Hepatocyte (in vitro differentiated cells): ENCODE measurements at regions not wholly inside any gene's neighbourhood (a gene's known extent, or its start where the extent isn't known, plus 50 kb on each side); places are given as distances from the start of the nearest gene placed in this dataset.

Experiments
- EZH2 ChIP-seq: fragments of 200-600 bp; sonication (generic); IDR thresholded peaks from 2 replicates; pipeline ENCODE4 v1.6.1; 2016; ENCODE audit warnings: antibody characterized with exemption, mild to moderate bottlenecking, borderline replicate concordance
- EZH2phosphoT487 ChIP-seq: fragments of 200-600 bp; sonication (generic); IDR thresholded peaks from one replicate; pipeline ENCODE4 v1.6.1; 2018; ENCODE audit warnings: antibody characterized with exemption, mild to moderate bottlenecking, low read depth, moderate library complexity; ENCODE audit not compliant: unreplicated experiment, severe bottlenecking
- TF ChIP-seq, protein P1 (sequence below): fragments of 200-600 bp; sonication (generic); IDR thresholded peaks from 2 replicates; pipeline ENCODE4 v1.5.1; 2016; ENCODE audit warnings: antibody characterized with exemption, mild to moderate bottlenecking; ENCODE audit not compliant: poor library complexity

DNA sequence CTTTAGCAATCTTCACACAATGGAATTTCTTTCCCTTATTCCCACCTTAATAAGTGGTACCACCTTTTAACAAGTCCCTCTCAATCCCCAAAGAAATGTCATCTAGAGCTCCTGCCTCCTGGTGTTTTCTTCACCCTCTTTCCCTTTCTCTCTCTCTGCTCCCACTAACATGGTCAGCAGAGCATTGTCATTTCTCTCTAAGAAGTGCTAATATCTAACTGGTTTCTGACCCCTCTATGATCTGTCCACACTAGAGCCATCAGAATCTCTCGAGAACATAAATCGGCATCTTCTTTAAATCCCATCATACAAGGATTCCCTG, 161.2 kb upstream of the DTNA start:
- TF ChIP-seq, protein P1, sequence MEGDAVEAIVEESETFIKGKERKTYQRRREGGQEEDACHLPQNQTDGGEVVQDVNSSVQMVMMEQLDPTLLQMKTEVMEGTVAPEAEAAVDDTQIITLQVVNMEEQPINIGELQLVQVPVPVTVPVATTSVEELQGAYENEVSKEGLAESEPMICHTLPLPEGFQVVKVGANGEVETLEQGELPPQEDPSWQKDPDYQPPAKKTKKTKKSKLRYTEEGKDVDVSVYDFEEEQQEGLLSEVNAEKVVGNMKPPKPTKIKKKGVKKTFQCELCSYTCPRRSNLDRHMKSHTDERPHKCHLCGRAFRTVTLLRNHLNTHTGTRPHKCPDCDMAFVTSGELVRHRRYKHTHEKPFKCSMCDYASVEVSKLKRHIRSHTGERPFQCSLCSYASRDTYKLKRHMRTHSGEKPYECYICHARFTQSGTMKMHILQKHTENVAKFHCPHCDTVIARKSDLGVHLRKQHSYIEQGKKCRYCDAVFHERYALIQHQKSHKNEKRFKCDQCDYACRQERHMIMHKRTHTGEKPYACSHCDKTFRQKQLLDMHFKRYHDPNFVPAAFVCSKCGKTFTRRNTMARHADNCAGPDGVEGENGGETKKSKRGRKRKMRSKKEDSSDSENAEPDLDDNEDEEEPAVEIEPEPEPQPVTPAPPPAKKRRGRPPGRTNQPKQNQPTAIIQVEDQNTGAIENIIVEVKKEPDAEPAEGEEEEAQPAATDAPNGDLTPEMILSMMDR: no peak
- TF ChIP-seq EZH2 (no peak), EZH2phosphoT487 (no peak)
